ENCODE measurements at regions not wholly inside any gene's neighbourhood (a gene's known extent, or its start where the extent isn't known, plus 50 kb on each side); places are given as distances from the start of the nearest gene placed in this dataset.

DNA sequence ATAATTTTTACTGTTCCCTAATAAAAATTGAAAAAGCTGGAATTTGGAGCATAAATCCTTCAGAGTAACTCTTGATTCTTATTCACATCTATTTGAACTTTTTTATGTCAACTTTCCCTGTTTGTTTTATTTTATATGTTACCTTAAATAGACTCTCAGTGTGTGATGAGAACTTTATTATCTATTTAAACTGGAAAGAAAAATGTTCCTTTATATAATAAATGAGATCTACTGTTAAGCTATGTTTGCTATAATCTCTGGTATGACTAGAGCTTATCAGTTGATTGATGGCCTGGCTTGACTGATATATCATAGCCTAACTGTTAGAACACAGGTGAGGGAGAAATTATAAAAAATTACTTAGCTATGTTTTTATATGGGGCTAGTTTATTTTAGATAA is 330.6 kb upstream of the EPHA6 start:
- Histone ChIP-seq H3K27me3 (replicated peaks; ENCODE audit: insufficient read depth) (no peaks in the 10 kb centered on the region), H3K9me3 (no peaks in the 10 kb centered on the region), H3K4me1 (ENCODE audit: control insufficient read depth in 1 of 2, low read depth in 2 of 2) (no peaks in the 10 kb centered on the region), H3K27ac (no peak overlapping the region), H3K4me3 (no peak overlapping the region), H3K36me3 (no peaks in the 10 kb centered on the region)
- no peak for DNase-seq (ENCODE audit: low spot score)
- TF ChIP-seq, protein P1, sequence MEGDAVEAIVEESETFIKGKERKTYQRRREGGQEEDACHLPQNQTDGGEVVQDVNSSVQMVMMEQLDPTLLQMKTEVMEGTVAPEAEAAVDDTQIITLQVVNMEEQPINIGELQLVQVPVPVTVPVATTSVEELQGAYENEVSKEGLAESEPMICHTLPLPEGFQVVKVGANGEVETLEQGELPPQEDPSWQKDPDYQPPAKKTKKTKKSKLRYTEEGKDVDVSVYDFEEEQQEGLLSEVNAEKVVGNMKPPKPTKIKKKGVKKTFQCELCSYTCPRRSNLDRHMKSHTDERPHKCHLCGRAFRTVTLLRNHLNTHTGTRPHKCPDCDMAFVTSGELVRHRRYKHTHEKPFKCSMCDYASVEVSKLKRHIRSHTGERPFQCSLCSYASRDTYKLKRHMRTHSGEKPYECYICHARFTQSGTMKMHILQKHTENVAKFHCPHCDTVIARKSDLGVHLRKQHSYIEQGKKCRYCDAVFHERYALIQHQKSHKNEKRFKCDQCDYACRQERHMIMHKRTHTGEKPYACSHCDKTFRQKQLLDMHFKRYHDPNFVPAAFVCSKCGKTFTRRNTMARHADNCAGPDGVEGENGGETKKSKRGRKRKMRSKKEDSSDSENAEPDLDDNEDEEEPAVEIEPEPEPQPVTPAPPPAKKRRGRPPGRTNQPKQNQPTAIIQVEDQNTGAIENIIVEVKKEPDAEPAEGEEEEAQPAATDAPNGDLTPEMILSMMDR (IDR thresholded peaks at IDR 0.05): no peak
- ATAC-seq (ENCODE audit: insufficient number of reproducible peaks, low FRiP score, low read depth): no peak

DNA sequence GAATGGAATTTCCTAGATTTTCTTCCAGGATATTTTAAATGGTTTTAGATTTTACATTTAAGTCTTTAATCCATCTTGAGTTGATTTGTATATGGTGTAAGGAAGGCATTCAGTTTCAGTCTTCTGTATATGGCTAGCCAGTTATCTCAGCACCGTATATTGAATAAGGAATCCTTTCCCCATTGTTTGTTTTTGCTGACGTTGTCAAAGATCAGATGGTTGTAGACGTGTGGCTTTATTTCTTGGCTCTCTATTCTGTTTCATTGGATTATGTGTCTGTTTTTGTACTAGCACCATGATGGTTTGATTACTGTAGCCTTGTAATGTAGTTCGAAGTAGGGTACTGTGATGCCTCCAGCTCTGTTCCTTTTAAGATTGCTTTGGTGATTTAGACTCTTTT is 325.7 kb upstream of the EPHA6 start:
- Histone ChIP-seq H3K27ac (no peak overlapping the region), H3K27me3 (replicated peaks; ENCODE audit: insufficient read depth) (no peaks in the 10 kb centered on the region), H3K4me3 (no peak overlapping the region), H3K9me3 (no peaks in the 10 kb centered on the region), H3K36me3 (no peaks in the 10 kb centered on the region), H3K4me1 (ENCODE audit: control insufficient read depth in 1 of 2, low read depth in 2 of 2) (no peaks in the 10 kb centered on the region)
- no peak for ATAC-seq (ENCODE audit: insufficient number of reproducible peaks, low FRiP score, low read depth)
- no peak for DNase-seq (ENCODE audit: low spot score)
- TF ChIP-seq, protein P1 (IDR thresholded peaks at IDR 0.05): no peak

DNA sequence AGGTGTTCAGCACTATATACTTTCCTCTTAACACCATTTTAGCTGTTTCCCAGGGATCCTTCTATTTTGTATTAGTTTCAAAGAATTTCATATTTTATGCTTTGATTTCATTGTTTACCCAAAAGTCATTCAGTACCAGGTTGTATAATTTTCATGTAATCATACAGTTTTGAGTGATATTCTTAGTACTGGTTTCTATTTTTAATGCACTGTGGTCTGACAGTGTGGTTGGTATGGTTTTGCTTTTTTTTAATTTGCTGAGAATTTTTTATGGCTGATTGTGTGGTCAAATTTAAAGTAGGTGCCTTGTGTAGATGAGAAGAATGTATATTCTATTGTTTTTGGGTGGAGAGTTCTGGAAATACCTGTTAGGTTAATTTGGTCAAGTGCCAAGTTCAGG is 323.4 kb upstream of the EPHA6 start:
- Histone ChIP-seq H3K27ac (no peak overlapping the region), H3K9me3 (no peaks in the 10 kb centered on the region), H3K4me1 (ENCODE audit: control insufficient read depth in 1 of 2, low read depth in 2 of 2) (no peaks in the 10 kb centered on the region), H3K27me3 (replicated peaks; ENCODE audit: insufficient read depth) (no peaks in the 10 kb centered on the region), H3K36me3 (no peaks in the 10 kb centered on the region), H3K4me3 (no peak overlapping the region)
- TF ChIP-seq, protein P1 (IDR thresholded peaks at IDR 0.05): no peak
- no peak for ATAC-seq (ENCODE audit: insufficient number of reproducible peaks, low FRiP score, low read depth)
- DNase-seq (ENCODE audit: low spot score): no peak

DNA sequence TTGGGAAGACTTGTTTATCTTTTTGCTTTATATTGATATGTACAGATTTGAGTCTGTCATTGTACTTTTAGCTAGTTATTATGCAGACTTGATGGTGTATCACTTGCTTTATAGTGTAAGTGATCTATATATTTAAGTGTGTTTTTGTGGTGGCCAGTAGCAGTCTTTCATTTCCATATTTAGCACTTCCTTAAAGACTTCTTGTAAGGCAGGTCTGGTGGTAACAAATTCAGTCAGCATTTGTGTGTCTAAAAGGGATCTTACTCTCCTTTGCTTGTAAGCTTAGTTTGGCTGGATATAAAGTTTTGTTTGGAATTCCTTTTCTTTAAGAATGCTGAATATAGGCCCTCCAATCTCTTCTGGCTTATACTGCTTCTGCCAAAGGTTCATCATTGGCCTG is 322.5 kb upstream of the EPHA6 start:
- DNase-seq (ENCODE audit: low spot score) (no peak), ATAC-seq (ENCODE audit: insufficient number of reproducible peaks, low FRiP score, low read depth) (no peak)
- H3K27me3 ChIP-seq (replicated peaks; ENCODE audit: insufficient read depth): no peaks in the 10 kb centered on the region
- no peak overlapping the region for H3K4me3 ChIP-seq
- TF ChIP-seq, protein P1 (IDR thresholded peaks at IDR 0.05): no peak
- no peaks in the 10 kb centered on the region for H3K4me1 ChIP-seq (ENCODE audit: control insufficient read depth in 1 of 2, low read depth in 2 of 2)
- H3K36me3 ChIP-seq: no peaks in the 10 kb centered on the region
- H3K27ac ChIP-seq: no peak overlapping the region
- no peaks in the 10 kb centered on the region for H3K9me3 ChIP-seq

DNA sequence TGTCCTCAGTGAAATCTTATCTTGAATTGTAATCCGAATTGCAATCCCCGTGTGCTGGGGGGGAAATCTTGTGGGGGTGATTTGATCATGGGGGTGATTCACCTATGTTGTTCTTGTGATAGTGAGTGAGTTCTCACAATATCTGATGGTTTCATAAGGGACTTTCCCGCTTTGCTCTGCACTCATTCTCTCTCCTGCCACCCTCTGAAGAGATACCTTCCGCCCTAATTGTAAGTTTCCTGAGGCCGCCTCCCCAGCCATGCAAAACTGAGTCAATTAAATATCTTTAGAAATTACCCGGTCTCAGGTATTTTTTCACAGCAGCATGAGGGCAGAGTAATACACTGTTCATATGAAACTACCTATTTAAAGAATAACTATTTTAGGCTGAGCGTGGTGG is 304.1 kb upstream of the EPHA6 start:
- no peaks in the 10 kb centered on the region for H3K36me3 ChIP-seq
- no peaks in the 10 kb centered on the region for H3K4me1 ChIP-seq (ENCODE audit: control insufficient read depth in 1 of 2, low read depth in 2 of 2)
- no peak overlapping the region for H3K27ac ChIP-seq
- no peak overlapping the region for H3K4me3 ChIP-seq
- no peaks in the 10 kb centered on the region for H3K9me3 ChIP-seq
- TF ChIP-seq, protein P1 (IDR thresholded peaks at IDR 0.05): no peak
- H3K27me3 ChIP-seq (replicated peaks; ENCODE audit: insufficient read depth): no peaks in the 10 kb centered on the region
- no peak for ATAC-seq (ENCODE audit: insufficient number of reproducible peaks, low FRiP score, low read depth)
- DNase-seq (ENCODE audit: low spot score): no peak
